Ascending aorta (tissue), 2 donors: ENCODE measurements at regions not wholly inside any gene's neighbourhood (a gene's known extent, or its start where the extent isn't known, plus 50 kb on each side); places are given as distances from the start of the nearest gene placed in this dataset.
"Not testable (repeated sequence)": the region's sequence is repeated elsewhere in the genome, so short reads cannot be mapped to it uniquely, and the experiment has no call there.

ENCODE experiments used
- DNase-seq, 2 donors: peaks; one replicate each; pipeline ENCODE4 v3.0.0-alpha.2; 2019; ENCODE audit warnings: low spot score in 2 of 2
- H3K27ac ChIP-seq, 2 donors: fragments of 200-600 bp; sonication (generic); one replicate each; pipeline ENCODE4 v1.5.1; 2016 to 2017; ENCODE audit warnings: mild to moderate bottlenecking in 1 of 2
- H3K27me3 ChIP-seq: fragments of 200-600 bp; sonication (generic); one replicate; pipeline ENCODE4 v1.5.1; 2017
- H3K36me3 ChIP-seq, 2 donors: fragments of 200-600 bp; sonication (generic); one replicate each; pipeline ENCODE4 v1.5.1; 2016
- H3K4me1 ChIP-seq, 2 donors: fragments of 200-600 bp; sonication (generic); one replicate each; pipeline ENCODE4 v1.5.1; 2016 to 2017; ENCODE audit warnings: mild to moderate bottlenecking in 1 of 2
- H3K4me3 ChIP-seq, 2 donors: fragments of 200-600 bp; sonication (generic); one replicate each; pipeline ENCODE4 v1.5.1; 2016 to 2017; ENCODE audit warnings: mild to moderate bottlenecking in 1 of 2
- H3K9me3 ChIP-seq, 2 donors: fragments of 200-600 bp; sonication (generic); one replicate each; pipeline ENCODE4 v1.5.1; 2016
- intact Hi-C: fragments of 100-400 bp; cut with DNase I; formaldehyde crosslinking; loops from one replicate; pipeline ENCODE4 v1.15.1; 2023
- TF ChIP-seq, protein P1 (sequence below), 3 experiments: fragments of 200-600 bp in 2 of 3; fragments of 450-650 bp in 1 of 3; sonication (generic) in 2 of 3; IDR thresholded peaks; one replicate each; pipeline ENCODE4 v1.5.1; 2016 to 2019; ENCODE audit warnings: antibody characterized with exemption in 3 of 3, mild to moderate bottlenecking in 1 of 3, moderate library complexity in 1 of 3

DNA sequence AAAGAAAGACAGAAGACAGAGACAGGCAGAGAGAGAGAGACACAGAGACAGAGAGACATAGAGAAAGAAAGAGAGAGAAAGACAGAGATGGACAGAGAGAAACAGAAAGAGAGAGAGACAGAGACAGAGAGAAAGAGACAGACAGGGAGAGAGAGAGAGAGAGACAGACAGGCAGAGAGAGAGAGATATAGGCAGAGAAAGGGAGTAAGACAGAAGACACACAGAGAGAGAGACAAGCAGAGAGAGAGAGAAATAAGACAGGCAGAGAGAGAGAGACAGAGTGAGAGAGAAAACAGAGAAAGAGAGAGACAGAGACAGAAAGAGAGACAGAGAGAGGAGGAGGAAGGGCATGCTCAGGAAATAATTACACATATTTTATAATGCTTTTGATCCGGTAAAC is 758.3 kb upstream of the DEFB115 start:
- H3K4me3 ChIP-seq: no peak overlapping the region
- no peak overlapping the region for H3K27ac ChIP-seq
- H3K4me1 ChIP-seq: no peaks in the 10 kb centered on the region
- DNase-seq: no peak
- no peaks in the 10 kb centered on the region for H3K27me3 ChIP-seq
- H3K9me3 ChIP-seq: no peaks in the 10 kb centered on the region
- H3K36me3 ChIP-seq: no peaks in the 10 kb centered on the region
- TF ChIP-seq, protein P1, sequence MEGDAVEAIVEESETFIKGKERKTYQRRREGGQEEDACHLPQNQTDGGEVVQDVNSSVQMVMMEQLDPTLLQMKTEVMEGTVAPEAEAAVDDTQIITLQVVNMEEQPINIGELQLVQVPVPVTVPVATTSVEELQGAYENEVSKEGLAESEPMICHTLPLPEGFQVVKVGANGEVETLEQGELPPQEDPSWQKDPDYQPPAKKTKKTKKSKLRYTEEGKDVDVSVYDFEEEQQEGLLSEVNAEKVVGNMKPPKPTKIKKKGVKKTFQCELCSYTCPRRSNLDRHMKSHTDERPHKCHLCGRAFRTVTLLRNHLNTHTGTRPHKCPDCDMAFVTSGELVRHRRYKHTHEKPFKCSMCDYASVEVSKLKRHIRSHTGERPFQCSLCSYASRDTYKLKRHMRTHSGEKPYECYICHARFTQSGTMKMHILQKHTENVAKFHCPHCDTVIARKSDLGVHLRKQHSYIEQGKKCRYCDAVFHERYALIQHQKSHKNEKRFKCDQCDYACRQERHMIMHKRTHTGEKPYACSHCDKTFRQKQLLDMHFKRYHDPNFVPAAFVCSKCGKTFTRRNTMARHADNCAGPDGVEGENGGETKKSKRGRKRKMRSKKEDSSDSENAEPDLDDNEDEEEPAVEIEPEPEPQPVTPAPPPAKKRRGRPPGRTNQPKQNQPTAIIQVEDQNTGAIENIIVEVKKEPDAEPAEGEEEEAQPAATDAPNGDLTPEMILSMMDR (IDR thresholded peaks at IDR 0.05): no peak
- intact Hi-C loops: no loop called here

DNA sequence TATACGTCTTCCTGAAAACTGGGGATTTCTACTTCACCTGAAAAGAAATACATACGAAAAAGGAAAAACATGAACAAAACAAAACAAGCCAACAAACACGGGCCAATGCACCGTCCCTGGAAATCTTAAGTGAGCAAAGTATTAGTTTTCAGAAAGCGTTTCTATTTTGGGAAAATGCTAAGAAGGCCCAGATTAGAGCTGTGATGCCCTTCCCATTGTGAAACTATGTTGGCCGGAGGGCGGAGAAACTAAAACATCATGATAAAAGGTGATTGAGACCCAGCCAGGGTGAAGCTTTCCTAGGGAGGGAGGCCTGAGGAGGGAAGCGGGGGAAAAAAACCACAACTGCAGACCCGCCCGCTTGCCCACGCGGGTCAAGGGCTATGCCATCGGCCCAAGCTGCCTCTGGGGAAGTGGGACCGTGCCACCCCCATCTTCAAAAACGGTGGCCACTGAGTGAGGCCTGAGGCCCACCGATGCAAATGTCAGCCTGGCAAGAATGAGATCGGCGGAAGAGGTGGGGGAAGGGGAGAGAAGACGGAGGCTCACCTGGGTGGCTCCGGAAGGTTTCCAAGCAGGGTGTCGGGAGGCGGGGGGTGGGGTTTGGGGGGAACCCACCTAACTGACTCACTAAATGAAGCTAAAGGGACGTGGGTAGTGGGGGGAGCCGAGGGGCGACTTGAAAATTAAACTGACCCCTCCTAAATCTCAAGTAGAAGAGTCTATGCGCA is 757.6 kb upstream of the DEFB115 start:
- H3K27ac ChIP-seq, H3K36me3 ChIP-seq, DNase-seq, H3K4me3 ChIP-seq, H3K4me1 ChIP-seq, H3K9me3 ChIP-seq, H3K27me3 ChIP-seq, intact Hi-C loops: not testable (repeated sequence)

DNA sequence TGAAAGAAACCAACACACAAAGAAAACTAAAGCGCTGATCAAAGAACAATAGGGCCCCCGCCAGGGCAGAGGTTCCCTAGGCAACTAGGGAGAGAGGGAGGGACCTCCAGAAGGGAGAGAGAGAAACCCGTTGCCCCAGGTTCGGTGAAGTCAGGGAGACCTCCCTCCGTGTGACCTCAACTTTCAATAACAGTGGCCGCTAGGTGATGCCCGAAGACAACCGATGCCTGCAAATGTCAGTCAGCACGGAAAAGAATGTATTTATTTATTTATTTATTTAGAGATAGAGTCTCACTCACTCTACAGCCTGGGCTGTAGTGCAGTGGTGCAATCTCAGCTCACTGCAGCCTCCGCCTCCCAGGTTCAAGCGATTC is 757.0 kb upstream of the DEFB115 start:
- H3K27ac ChIP-seq, H3K36me3 ChIP-seq, H3K9me3 ChIP-seq, H3K27me3 ChIP-seq, H3K4me1 ChIP-seq, H3K4me3 ChIP-seq, intact Hi-C loops, DNase-seq: not testable (repeated sequence)
- TF ChIP-seq, protein P1 (IDR thresholded peaks at IDR 0.05): peak in 1 of 3 experiments; percentile 37

DNA sequence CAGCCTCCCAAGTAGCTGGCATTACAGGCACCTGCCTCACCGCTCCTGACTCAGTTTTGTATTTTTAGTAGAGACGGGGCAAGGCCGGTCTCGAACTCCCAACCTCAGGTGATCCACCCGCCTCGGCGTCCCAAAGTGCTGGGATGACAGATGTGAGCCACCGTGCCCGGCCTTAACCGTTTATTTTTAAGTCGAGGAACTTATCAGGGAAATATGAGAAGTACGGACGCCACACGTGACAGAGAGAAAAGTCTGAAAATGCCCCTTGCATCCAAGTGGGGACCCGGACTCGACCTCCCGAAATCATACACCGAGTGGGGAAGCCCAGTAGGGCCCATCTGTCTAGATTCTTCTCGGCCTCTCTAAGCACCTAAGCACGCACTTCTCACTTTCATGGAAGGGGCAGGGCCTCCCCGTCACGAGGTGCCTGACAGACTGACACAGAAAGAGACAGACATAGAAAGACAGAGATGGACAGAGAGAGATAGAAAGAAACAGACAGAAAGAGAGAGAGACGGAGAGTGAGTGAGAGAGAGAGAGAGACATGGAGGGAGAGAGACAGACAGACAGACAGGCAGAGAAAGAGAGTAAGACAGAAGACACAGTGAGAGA is 756.5 kb upstream of the DEFB115 start:
- no peak overlapping the region for H3K27ac ChIP-seq
- no peak overlapping the region for H3K4me3 ChIP-seq
- no peak for DNase-seq
- H3K27me3 ChIP-seq: no peaks in the 10 kb centered on the region
- H3K9me3 ChIP-seq: no peaks in the 10 kb centered on the region
- H3K36me3 ChIP-seq: no peaks in the 10 kb centered on the region
- no peaks in the 10 kb centered on the region for H3K4me1 ChIP-seq
- TF ChIP-seq, protein P1 (IDR thresholded peaks at IDR 0.05): no peak
- intact Hi-C loops: no loop called here

DNA sequence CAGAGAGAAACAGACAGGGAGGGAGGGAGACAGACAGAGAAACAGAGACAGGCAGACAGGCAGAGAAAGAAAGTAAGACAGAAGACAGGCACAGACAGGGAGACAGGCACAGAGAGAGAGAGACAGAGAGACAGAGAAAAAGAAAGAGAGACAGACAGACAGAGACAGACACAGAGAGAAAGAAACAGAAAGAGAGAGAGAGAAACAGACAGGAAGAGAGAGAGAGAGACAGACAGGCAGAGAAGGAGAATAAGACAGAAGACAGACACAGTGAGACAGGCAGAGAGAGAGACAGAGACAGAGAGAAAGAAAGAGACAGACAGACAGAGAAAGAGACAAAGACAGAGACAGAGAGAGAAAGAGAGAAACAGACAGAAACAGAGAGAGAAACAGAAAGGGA is 754.8 kb upstream of the DEFB115 start:
- TF ChIP-seq, protein P1 (IDR thresholded peaks at IDR 0.05): no peak
- Histone ChIP-seq H3K27ac (no peak overlapping the region), H3K9me3 (no peaks in the 10 kb centered on the region), H3K27me3 (no peaks in the 10 kb centered on the region), H3K4me1 (no peaks in the 10 kb centered on the region), H3K4me3 (no peak overlapping the region), H3K36me3 (no peaks in the 10 kb centered on the region)
- intact Hi-C loops: no loop called here
- DNase-seq: no peak

DNA sequence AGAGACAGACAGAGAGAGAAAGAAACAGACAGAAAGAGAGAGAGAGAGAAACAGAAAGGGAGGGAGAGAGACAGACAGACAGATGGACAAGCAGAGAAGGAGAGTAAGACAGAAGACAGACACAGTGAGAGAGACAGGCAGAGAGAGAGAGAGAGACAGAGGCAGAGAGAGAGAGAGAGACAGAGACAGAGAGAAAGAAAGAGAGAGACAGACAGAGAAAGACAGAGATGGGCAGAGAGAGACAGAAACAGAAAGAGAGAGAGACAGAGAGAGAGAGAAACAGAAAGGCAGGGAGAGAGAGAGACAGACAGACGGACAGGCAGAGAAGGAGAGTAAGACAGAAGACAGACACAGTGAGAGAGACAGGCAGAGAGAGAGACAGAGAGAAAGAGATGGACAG is 754.3 kb upstream of the DEFB115 start:
- DNase-seq, H3K36me3 ChIP-seq, intact Hi-C loops, H3K4me1 ChIP-seq, H3K9me3 ChIP-seq, H3K27me3 ChIP-seq, H3K4me3 ChIP-seq, H3K27ac ChIP-seq: not testable (repeated sequence)
